Ascending aorta (tissue), 2 donors: ENCODE measurements at regions not wholly inside any gene's neighbourhood (a gene's known extent, or its start where the extent isn't known, plus 50 kb on each side); places are given as distances from the start of the nearest gene placed in this dataset.

Experiments used
- DNase-seq, 2 donors: peaks; one replicate each; pipeline ENCODE4 v3.0.0-alpha.2; 2019; ENCODE audit warnings: low spot score in 2 of 2
- H3K27ac ChIP-seq, 2 donors: fragments of 200-600 bp; sonication (generic); one replicate each; pipeline ENCODE4 v1.5.1; 2016 to 2017; ENCODE audit warnings: mild to moderate bottlenecking in 1 of 2
- H3K27me3 ChIP-seq: fragments of 200-600 bp; sonication (generic); one replicate; pipeline ENCODE4 v1.5.1; 2017
- H3K36me3 ChIP-seq, 2 donors: fragments of 200-600 bp; sonication (generic); one replicate each; pipeline ENCODE4 v1.5.1; 2016
- H3K4me1 ChIP-seq, 2 donors: fragments of 200-600 bp; sonication (generic); one replicate each; pipeline ENCODE4 v1.5.1; 2016 to 2017; ENCODE audit warnings: mild to moderate bottlenecking in 1 of 2
- H3K4me3 ChIP-seq, 2 donors: fragments of 200-600 bp; sonication (generic); one replicate each; pipeline ENCODE4 v1.5.1; 2016 to 2017; ENCODE audit warnings: mild to moderate bottlenecking in 1 of 2
- H3K9me3 ChIP-seq, 2 donors: fragments of 200-600 bp; sonication (generic); one replicate each; pipeline ENCODE4 v1.5.1; 2016
- CTCF ChIP-seq, 3 experiments: fragments of 200-600 bp in 2 of 3; fragments of 450-650 bp in 1 of 3; sonication (generic) in 2 of 3; IDR thresholded peaks; one replicate each; pipeline ENCODE4 v1.5.1; 2016 to 2019; ENCODE audit warnings: antibody characterized with exemption in 3 of 3, mild to moderate bottlenecking in 1 of 3, moderate library complexity in 1 of 3
- intact Hi-C: fragments of 100-400 bp; cut with DNase I; formaldehyde crosslinking; loops from one replicate; pipeline ENCODE4 v1.15.1; 2023

DNA sequence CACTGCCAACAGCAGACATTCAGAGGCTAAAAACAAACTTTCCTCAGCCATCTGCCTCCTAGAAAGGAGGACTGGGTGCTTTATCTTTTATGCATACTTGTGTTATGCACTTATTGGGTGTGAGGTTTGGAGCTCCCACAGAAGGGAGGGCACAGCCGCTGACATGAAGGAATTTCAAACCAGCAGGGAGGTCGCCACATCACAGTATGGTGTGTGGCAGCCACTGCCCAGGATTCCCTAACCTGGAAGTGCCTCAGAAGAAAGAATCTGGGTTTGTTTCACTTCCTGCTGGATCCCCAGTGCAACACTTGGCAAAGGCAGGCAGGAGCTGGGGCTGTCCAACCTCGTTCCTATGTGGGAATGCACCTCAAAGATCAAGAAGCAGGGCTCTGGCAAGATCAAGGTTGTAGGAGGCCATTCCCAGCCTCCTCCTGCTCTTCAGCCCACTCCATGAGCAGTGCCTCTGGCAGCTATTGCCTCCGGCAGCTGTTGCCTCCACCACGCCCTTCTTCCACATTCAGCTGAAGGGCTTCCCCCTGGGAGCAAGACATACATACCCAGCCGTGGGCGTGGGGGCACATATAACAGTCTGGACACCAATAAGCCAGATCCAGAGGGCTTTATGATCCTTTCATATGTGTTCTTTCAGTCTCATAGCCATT is 109.0 kb upstream of the MAMLD1 start:
- no peaks in the 10 kb centered on the region for H3K36me3 ChIP-seq
- no peak overlapping the region for H3K27ac ChIP-seq
- peak in 1 of 2 donors; percentile 31 for DNase-seq
- intact Hi-C loops = no loop called here
- H3K4me1 ChIP-seq = peaks cover 3 to 5% of the 10 kb centered on the region in 2 donors
- TF ChIP-seq CTCF (IDR thresholded peaks at IDR 0.05) = no peak
- H3K27me3 ChIP-seq = no peaks in the 10 kb centered on the region
- H3K4me3 ChIP-seq = no peak overlapping the region
- H3K9me3 ChIP-seq = no peaks in the 10 kb centered on the region

DNA sequence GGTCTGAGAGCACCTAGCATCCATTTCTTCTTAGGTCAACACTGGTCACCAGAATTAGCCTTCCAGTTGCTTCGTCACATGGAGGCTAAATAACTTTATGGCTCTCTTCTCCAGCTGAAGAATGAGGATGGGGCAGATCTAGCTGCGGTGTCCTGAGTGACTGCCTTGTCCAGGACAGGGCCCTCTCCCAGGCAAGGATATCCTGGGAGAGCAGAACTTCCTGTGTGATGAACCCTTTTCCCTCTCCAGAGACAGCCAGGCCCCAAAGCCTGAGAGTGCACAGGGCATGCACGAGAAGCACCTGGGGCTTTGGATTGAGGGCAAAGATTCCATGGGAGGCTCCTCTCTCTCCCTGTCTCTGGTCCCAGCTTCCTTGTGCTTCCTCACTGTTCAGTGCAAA is 108.2 kb upstream of the MAMLD1 start:
- DNase-seq = peak in 1 of 2 donors; percentile 18
- Histone ChIP-seq H3K36me3 (no peaks in the 10 kb centered on the region), H3K4me1 (peaks cover 3 to 5% of the 10 kb centered on the region in 2 donors), H3K4me3 (no peak overlapping the region), H3K27ac (no peak overlapping the region), H3K27me3 (no peaks in the 10 kb centered on the region), H3K9me3 (no peaks in the 10 kb centered on the region)
- TF ChIP-seq CTCF (IDR thresholded peaks at IDR 0.05) = no peak
- intact Hi-C loops = no loop called here

GRCh38 chrX:150255441-150256296 is 107.4 kb upstream of the MAMLD1 start:
- DNase-seq = peak in 1 of 2 donors; percentile 45
- intact Hi-C loops = no loop called here
- H3K9me3 ChIP-seq = no peaks in the 10 kb centered on the region

GRCh38 chrX:150256297-150256650 is 106.8 kb upstream of the MAMLD1 start:
- intact Hi-C loops = no loop called here
- DNase-seq = peak in 1 of 2 donors; percentile 12
- no peak for TF ChIP-seq CTCF (IDR thresholded peaks at IDR 0.05)

More at GRCh38 chrX:150255441-150256296, 107.4 kb upstream of the MAMLD1 start:
- Histone ChIP-seq H3K4me3 (no peak overlapping the region), H3K27me3 (no peaks in the 10 kb centered on the region), H3K27ac (no peak overlapping the region), H3K36me3 (no peaks in the 10 kb centered on the region), H3K4me1 (peaks cover 3 to 5% of the 10 kb centered on the region in 2 donors)
- no peak for TF ChIP-seq CTCF (IDR thresholded peaks at IDR 0.05)

DNA sequence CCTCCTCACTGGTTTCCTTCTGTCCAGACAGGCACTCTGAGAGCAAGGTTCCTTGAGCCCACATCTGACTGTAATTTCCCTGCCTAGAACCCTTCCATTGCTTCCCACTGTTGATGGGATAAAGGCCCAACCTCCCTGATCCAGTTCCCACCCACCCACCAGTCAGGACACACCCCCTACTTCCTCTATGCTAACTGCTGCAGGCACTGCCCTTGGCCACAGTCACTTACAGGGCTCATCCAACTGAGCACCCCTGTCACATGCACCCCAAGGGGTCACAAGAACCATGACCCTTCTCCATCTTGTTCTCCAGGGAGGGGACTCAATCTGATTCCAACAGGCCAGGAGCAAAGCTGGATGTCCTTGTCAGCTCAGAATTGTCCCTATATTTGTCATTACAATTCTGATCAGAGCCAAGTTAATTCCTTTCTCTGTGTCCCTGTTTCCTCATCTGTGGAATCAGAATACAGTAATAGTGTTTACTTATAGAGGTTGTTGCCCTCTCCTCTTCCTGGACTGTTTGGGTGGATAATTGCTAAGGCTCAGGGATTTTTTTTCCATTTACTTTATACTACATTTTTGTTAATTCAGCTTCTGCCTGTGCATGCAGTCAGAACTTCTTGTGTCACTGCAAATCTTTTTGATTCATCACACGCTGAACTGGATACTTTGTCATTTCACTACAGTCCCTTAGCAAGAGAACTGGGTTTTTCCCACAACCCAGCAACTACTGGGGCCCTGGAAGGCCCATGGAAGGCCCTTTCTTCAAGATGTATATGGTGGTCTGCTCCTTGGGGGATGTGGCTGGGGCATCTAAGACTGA is 105.6 kb upstream of the MAMLD1 start:
- intact Hi-C loops = no loop called here
- Histone ChIP-seq H3K36me3 (no peaks in the 10 kb centered on the region), H3K4me1 (peaks cover 3 to 5% of the 10 kb centered on the region in 2 donors), H3K4me3 (no peak overlapping the region), H3K27me3 (no peaks in the 10 kb centered on the region), H3K9me3 (no peaks in the 10 kb centered on the region), H3K27ac (no peak overlapping the region)
- TF ChIP-seq CTCF (IDR thresholded peaks at IDR 0.05) = no peak
- peak in 1 of 2 donors; percentile 25 for DNase-seq

More at GRCh38 chrX:150256297-150256650, 106.8 kb upstream of the MAMLD1 start:
- no peaks in the 10 kb centered on the region for H3K27me3 ChIP-seq
- H3K36me3 ChIP-seq = no peaks in the 10 kb centered on the region
- no peak overlapping the region for H3K27ac ChIP-seq
- H3K4me3 ChIP-seq = no peak overlapping the region
- peaks cover 3 to 5% of the 10 kb centered on the region in 2 donors for H3K4me1 ChIP-seq
- H3K9me3 ChIP-seq = no peaks in the 10 kb centered on the region
